ENCODE measurements at regions not wholly inside any gene's neighbourhood (a gene's known extent, or its start where the extent isn't known, plus 50 kb on each side); places are given as distances from the start of the nearest gene placed in this dataset.

- no peaks in the 10 kb centered on the region for H3K27me3 ChIP-seq
- H3K36me3 ChIP-seq, result no peaks in the 10 kb centered on the region
- H3K9me3 ChIP-seq, result no peaks in the 10 kb centered on the region
- ATAC-seq, result no peak
- DNase-seq, result no peak
- H3K27ac ChIP-seq, result no peak overlapping the region
- H3K4me1 ChIP-seq, result no peaks in the 10 kb centered on the region
- intact Hi-C loops (cut with DNase I), result no loop called here
- no peak for TF ChIP-seq CTCF (IDR thresholded peaks at IDR 0.05)
- H3K4me3 ChIP-seq, result no peak overlapping the region
Measured at GRCh38 chr4:57607566-57608180, 497.5 kb upstream of the IGFBP7 start.

- TF ChIP-seq CTCF (IDR thresholded peaks at IDR 0.05), result no peak
- no peak for ATAC-seq
- no peak for DNase-seq
Measured at GRCh38 chr4:57605376-57605775, 495.2 kb upstream of the IGFBP7 start.

GRCh38 chr4:57602141-57602540, 492.0 kb upstream of the IGFBP7 start:
- H3K4me1 ChIP-seq, result no peaks in the 10 kb centered on the region
- H3K36me3 ChIP-seq, result no peaks in the 10 kb centered on the region
- ATAC-seq (no peak), DNase-seq (no peak)
- no peak for TF ChIP-seq CTCF (IDR thresholded peaks at IDR 0.05)
- intact Hi-C loops (cut with DNase I), result no loop called here
- no peaks in the 10 kb centered on the region for H3K9me3 ChIP-seq
- H3K27me3 ChIP-seq, result no peaks in the 10 kb centered on the region
- no peak overlapping the region for H3K4me3 ChIP-seq
- no peak overlapping the region for H3K27ac ChIP-seq

More at GRCh38 chr4:57605376-57605775, 495.2 kb upstream of the IGFBP7 start:
- intact Hi-C loops (cut with DNase I), result no loop called here
- H3K36me3 ChIP-seq, result no peaks in the 10 kb centered on the region
- H3K4me3 ChIP-seq, result no peak overlapping the region
- no peaks in the 10 kb centered on the region for H3K4me1 ChIP-seq
- no peak overlapping the region for H3K27ac ChIP-seq
- H3K9me3 ChIP-seq, result no peaks in the 10 kb centered on the region
- no peaks in the 10 kb centered on the region for H3K27me3 ChIP-seq

- intact Hi-C loops (cut with DNase I), result no loop called here
- no peak for TF ChIP-seq CTCF (IDR thresholded peaks at IDR 0.05)
Measured at GRCh38 chr4:57591073-57591472, 480.9 kb upstream of the IGFBP7 start.

GRCh38 chr4:57588557-57588956, 478.4 kb upstream of the IGFBP7 start:
- Histone ChIP-seq H3K4me3 (no peak overlapping the region), H3K4me1 (no peaks in the 10 kb centered on the region), H3K27me3 (no peaks in the 10 kb centered on the region), H3K36me3 (no peaks in the 10 kb centered on the region), H3K27ac (no peak overlapping the region), H3K9me3 (no peaks in the 10 kb centered on the region)
- TF ChIP-seq CTCF (IDR thresholded peaks at IDR 0.05), result no peak
- DNase-seq (no peak), ATAC-seq (no peak)
- intact Hi-C loops (cut with DNase I), result no loop called here

More at GRCh38 chr4:57591073-57591472, 480.9 kb upstream of the IGFBP7 start:
- Histone ChIP-seq H3K27ac (no peak overlapping the region), H3K27me3 (no peaks in the 10 kb centered on the region), H3K4me3 (no peak overlapping the region), H3K4me1 (no peaks in the 10 kb centered on the region), H3K9me3 (no peaks in the 10 kb centered on the region), H3K36me3 (no peaks in the 10 kb centered on the region)
- ATAC-seq (no peak), DNase-seq (no peak)

All from left lung (tissue), 4 donors.